GM21360 (cell line): ENCODE measurements at regions not wholly inside any gene's neighbourhood (a gene's known extent, or its start where the extent isn't known, plus 50 kb on each side); places are given as distances from the start of the nearest gene placed in this dataset.
A peak's percentile ranks its signal among the peaks of the same experiment; 100 is the strongest.
"Not testable (repeated sequence)": the region's sequence is repeated elsewhere in the genome, so short reads cannot be mapped to it uniquely, and the experiment has no call there.

Experiments used
- ATAC-seq: cut with Tn5 transposase; IDR thresholded peaks from one replicate; pipeline ENCODE4 v1.9.1; 2021; ENCODE audit warnings: mild to moderate bottlenecking, moderate library complexity; ENCODE audit not compliant: unreplicated experiment

- ATAC-seq: no peak
Measured at GRCh38 chr17:21756856-21757619, 64.7 kb downstream of the KCNJ18 start.

- not testable (repeated sequence) for ATAC-seq
Measured at GRCh38 chr17:21759636-21760035, 67.3 kb downstream of the KCNJ18 start.

- ATAC-seq: not testable (repeated sequence)
Measured at GRCh38 chr17:21763738-21764340, 71.5 kb downstream of the KCNJ18 start.

DNA sequence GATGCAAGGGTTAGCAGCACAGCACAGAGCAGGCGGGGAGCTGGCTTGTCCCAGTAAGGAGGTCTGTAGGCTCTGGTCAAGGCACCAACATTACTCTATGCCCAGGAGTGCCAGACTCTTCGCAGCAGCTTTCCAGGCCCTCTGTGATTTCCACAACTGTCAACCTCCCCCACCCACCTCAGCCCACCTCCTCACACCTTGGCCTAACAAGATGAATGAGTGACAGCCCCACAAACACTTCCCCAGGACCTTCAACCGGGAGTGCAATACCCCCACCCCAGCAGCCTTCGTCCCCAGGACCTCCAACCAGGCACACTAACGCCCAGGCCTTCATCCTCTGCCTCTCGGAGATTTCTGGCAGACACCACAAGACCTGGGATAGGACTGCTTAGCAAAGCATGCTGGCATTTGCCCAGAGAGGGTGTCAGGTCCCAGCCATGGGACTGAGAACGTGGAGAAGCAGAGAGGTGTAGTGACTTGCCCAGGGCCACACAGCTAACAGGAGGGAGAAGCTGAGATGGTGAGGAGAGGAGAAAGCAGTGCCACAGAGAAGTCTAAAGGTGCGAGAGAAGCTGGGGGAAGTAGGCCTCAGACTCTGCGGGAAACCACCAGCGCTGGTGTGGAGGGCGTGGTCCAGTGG is 73.4 kb downstream of the KCNJ18 start:
- ATAC-seq: not testable (repeated sequence)

DNA sequence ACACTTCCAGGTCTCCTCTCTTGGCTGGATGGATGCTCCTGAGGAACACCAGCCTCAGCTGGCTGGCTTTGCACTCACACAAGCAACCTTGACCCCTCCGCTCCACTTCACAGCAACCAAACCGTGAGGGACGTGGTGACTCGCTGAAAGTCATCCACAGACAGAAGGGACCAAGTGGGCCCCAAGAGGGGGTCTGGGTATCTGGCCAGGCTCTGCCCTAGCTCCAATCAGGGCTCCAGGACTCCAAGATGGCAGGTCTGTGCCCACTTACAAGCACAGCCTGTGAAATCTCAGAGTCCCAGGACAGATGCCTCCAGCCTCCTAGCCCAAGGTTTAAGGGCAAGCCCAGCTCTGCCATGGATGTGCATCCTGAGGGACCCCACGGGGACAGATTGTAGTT is 74.2 kb downstream of the KCNJ18 start:
- not testable (repeated sequence) for ATAC-seq

DNA sequence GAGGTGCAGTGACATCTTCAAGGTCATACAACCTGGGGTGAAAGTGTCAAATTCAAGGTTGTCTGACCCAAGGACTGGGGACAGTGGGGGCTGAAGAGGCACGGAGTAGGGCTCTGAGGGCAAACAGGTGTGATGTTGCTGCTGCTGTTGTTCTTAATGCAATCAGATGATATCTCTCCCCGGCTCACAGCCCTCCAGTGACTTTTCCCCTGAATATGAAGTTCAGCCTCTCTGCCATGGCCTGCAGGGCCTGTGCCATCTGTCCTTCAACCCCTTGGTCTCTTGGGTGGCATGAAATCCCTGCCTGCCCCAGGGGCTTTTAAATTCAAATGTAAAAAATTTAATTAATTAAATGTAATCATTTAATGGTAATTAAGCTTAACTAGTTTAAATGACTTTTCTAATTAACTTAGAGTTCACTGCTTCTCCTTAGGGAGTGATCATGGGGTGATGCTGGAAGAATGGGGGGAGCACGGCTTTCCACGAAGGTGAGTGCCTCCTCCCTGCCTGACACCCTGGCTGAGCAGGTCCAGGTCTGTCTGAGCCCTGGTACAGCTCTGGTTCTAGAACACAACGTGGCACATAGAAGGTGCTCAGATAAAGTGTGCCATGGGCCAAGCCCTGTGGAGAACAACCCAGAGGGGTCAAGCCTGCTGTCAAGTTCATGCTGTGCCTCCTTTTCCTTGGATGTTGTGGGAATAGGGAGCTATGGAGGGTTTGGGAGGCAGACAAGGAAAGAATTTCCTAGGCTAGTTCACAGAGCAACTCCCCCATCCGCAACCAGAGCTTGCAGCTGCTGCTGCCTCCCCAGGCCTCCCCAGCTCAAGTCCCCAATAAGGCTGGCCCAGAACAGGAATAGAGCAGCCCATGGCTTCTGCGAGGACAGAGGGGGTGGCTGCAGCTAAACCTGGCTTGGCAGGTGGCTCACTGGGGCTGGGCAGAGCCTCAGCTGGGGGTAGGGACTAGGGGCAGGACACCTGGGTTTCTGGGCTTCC is 75.1 kb downstream of the KCNJ18 start:
- not testable (repeated sequence) for ATAC-seq

DNA sequence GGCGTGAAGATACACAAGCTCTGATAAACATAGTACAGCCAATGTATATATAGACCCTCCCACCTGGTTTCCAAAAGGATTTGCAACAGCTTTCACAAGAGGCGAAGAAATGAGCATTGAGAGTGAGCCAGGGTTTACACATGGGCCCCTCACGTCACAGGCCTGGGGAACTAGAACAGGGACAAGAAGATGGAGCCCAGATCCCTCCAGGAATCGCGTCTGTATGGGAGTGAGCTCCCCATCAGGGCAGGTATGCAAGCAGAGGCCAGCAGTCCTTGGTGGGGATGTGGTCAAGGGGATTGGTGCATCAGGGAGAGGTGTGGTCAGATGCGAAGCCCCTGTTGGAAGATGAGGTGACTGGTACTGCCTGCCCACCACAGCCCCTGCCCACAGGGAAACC is 75.9 kb downstream of the KCNJ18 start:
- ATAC-seq: not testable (repeated sequence)

DNA sequence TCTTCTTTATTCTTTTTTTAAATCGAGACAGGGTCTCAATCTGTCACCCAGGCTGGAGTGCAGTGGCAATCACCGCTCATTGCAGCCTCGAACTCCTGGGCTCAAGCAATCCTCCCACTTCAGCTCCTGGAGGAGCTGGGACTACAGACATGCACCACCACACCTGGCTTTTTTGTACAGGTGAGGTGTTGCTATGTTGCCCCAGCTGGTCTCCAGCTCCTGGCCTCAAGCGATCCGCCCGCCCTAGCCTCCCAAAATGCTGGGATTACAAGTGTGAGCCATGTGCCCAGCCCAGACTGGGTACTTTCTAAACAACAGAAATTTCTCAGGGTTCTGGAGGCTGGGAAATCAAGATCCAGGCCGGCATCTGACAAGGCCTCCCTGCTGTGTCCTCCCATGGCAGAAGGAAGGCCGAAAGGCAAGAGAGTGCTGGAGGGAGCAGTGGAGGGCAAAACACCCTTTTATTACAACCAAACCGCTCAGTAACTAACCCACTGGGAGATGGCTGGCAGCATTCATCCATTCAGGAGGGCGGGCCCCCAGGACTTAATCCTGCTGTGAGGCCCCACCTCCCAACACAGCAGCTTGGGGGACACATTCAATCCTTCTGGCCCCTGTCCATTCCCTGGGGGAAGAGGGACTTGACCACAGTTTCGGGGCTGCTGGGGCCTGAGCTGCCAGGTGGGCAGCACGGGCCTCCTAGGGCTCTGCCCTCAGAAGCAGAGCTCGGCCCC is 76.6 kb downstream of the KCNJ18 start:
- ATAC-seq: not testable (repeated sequence)

DNA sequence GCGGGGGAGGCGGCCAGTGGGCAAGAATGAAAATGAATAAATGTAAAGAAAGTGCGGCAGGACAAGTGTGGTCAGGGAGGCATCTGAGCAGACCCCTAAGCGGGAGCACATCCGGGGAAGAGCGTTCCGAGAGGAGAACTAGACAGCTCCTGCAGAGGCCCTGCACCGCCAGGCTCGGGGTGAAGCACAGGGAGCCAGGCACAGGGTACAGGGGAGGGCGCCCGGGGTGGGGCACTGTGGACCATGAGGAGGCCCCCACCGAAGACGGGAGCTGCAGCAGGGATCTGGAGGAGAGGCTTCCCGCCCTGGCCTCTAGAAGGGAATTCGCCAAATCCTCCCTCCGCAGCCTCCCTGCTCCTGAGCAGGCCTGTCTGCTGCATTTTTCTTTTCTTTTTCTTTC is 77.5 kb downstream of the KCNJ18 start:
- ATAC-seq: not testable (repeated sequence)

- peak; percentile 65 for ATAC-seq
Measured at GRCh38 chr17:21770466-21771446, 78.4 kb downstream of the KCNJ18 start.

GRCh38 chr17:21772321-21772720 is 80.0 kb downstream of the KCNJ18 start:
- no peak for ATAC-seq

- not testable (repeated sequence) for ATAC-seq
Measured at GRCh38 chr17:21772991-21773713, 80.8 kb downstream of the KCNJ18 start.

- no peak for ATAC-seq
Measured at GRCh38 chr17:21774263-21774662, 81.9 kb downstream of the KCNJ18 start.

DNA sequence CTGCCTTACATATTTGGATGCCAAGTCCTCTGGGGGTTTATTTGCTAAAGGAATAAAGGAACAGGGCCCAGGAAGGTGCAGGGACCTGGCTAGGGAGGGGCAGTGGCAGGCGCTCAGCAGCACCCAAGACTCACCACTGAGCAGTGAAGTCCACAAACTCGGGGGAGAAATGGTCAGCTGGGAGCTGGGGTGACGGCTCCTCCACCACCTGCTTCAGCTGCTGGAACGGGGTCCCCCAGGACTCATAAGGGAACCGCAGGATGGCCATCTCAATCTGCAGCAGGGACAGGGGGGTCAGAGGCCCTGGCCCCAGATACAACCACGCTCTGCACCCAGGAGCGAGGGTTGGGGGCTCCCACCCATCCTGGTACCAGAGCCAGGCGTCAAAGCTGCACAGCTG is 83.2 kb downstream of the KCNJ18 start:
- ATAC-seq: not testable (repeated sequence)

- ATAC-seq: not testable (repeated sequence)
Measured at GRCh38 chr17:21776921-21777320, 84.6 kb downstream of the KCNJ18 start.

DNA sequence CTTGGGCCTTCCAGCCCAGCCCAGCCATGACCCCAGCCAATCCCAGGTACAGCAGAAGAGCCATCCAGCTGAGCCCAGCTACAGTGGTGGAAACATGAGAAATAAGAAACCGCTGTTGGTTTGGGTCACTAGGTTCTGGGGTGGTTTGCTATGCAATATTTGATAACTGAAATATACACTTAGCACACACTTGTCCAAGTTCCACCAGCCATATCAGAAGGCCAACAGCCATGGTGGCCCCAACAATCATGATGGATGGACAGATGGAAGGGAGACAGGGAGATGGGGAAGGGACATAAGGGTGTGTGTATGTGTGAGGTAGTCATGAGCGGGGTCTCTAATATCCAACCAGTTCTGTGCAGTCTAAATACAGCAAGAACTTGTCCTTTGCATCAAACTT is 86.5 kb downstream of the KCNJ18 start:
- ATAC-seq: not testable (repeated sequence)

- not testable (repeated sequence) for ATAC-seq
Measured at GRCh38 chr17:21780293-21780888, 88.1 kb downstream of the KCNJ18 start.
